ENCODE measurements at regions not wholly inside any gene's neighbourhood (a gene's known extent, or its start where the extent isn't known, plus 50 kb on each side); places are given as distances from the start of the nearest gene placed in this dataset.
A peak's percentile ranks its signal among the peaks of the same experiment; 100 is the strongest.

DNA sequence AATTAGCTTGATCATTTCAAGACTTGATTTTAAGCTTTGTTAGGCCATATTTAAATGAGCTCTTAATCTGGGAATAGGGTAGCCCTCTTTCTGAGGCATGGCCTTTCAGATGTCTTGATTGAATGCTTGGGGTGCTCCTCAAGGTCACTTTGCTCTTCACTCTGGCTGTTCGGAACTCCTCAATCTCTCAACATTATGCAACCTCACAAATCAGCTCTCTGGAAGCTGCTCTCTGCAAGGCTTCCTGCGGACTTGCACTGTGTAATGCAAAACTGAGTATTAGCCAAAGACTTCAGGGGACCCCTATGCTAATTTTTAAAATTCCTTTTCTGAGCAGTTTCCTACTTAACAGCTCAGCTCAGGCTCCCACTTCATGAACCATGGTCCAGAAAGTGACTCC lies 398.3 kb downstream of the PRDM5 start:
- Histone ChIP-seq H3K4me3 (no peak overlapping the region), H3K4me1 (ENCODE audit: insufficient read depth) (no peaks in the 10 kb centered on the region), H3K27me3 (no peaks in the 10 kb centered on the region), H3K36me3 (no peaks in the 10 kb centered on the region), H3K9me3 (no peaks in the 10 kb centered on the region), H3K27ac (no peak overlapping the region)
- 63 to 78% (median 73%) methylated on average over 2 of the region's 2 CpGs for WGBS, 3 donors
- TF ChIP-seq EP300 (IDR thresholded peaks at IDR 0.05) (no peak), POLR2A (IDR thresholded peaks at IDR 0.05) (no peak)
- TF ChIP-seq, protein P1, sequence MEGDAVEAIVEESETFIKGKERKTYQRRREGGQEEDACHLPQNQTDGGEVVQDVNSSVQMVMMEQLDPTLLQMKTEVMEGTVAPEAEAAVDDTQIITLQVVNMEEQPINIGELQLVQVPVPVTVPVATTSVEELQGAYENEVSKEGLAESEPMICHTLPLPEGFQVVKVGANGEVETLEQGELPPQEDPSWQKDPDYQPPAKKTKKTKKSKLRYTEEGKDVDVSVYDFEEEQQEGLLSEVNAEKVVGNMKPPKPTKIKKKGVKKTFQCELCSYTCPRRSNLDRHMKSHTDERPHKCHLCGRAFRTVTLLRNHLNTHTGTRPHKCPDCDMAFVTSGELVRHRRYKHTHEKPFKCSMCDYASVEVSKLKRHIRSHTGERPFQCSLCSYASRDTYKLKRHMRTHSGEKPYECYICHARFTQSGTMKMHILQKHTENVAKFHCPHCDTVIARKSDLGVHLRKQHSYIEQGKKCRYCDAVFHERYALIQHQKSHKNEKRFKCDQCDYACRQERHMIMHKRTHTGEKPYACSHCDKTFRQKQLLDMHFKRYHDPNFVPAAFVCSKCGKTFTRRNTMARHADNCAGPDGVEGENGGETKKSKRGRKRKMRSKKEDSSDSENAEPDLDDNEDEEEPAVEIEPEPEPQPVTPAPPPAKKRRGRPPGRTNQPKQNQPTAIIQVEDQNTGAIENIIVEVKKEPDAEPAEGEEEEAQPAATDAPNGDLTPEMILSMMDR (IDR thresholded peaks at IDR 0.05), result no peak
- intact Hi-C loops (cut with DNase I), result no loop called here
- DNase-seq, result no peak

DNA sequence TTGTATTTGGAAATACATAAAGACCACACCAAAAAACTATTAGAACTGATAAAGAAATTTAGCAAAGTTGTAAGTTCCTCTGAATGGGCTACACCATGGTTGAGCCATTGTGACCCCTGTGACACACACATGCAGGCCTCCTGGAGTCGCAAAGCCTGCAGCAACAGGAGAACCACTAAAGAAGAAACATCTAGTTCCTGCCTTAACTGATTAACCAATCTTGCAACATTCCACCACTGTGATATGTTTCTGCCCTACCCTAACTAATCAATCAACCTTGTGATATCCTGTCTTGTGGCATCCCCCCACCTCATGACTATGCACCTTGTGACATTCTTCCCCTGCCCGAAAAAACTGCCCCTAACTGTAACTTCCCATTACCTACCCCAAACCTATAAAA lies 401.8 kb downstream of the PRDM5 start:
- Histone ChIP-seq H3K4me1 (ENCODE audit: insufficient read depth) (no peaks in the 10 kb centered on the region), H3K27ac (no peak overlapping the region), H3K27me3 (no peaks in the 10 kb centered on the region), H3K36me3 (no peaks in the 10 kb centered on the region), H3K9me3 (no peaks in the 10 kb centered on the region), H3K4me3 (no peak overlapping the region)
- 92 to 95% (median 94%) methylated on average over 2 of the region's 2 CpGs for WGBS, 3 donors
- intact Hi-C loops (cut with DNase I), result no loop called here
- DNase-seq, result no peak
- TF ChIP-seq, protein P1 (IDR thresholded peaks at IDR 0.05), result no peak
- TF ChIP-seq POLR2A (IDR thresholded peaks at IDR 0.05), result no peak
- no peak for TF ChIP-seq EP300 (IDR thresholded peaks at IDR 0.05)

DNA sequence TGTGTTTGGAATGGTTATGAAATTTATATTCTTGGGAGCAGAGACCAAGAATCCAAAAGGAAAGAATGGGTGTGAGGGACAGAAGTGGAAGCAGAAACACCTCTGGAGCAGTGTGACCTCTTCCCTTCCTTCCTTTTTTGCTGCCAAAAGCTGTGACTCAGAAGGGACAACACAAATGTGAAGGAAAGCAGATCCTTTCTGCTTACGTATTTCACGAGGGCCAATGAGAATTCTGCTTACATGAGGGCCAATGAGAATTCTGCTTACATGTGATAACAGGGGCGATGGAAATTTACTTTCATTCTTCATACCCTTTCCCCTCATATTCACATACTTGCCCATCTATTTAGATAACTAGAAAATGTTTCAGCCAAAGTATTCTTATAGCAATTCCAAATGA lies 404.6 kb downstream of the PRDM5 start:
- H3K4me1 ChIP-seq (ENCODE audit: insufficient read depth), result no peaks in the 10 kb centered on the region
- no peaks in the 10 kb centered on the region for H3K36me3 ChIP-seq
- no peaks in the 10 kb centered on the region for H3K27me3 ChIP-seq
- H3K27ac ChIP-seq, result peak overlapping the region in 1 of 2 donors; percentile 22
- no peak for TF ChIP-seq EP300 (IDR thresholded peaks at IDR 0.05)
- TF ChIP-seq, protein P1 (IDR thresholded peaks at IDR 0.05), result no peak
- no peak for TF ChIP-seq POLR2A (IDR thresholded peaks at IDR 0.05)
- peak in 4 of 5 donors; percentile 14 to 77 (median 23) for DNase-seq
- H3K9me3 ChIP-seq, result no peaks in the 10 kb centered on the region
- WGBS, 3 donors, result 36 to 51% (median 38%) methylated on average over 3 of the region's 3 CpGs
- no peak overlapping the region for H3K4me3 ChIP-seq
- intact Hi-C loops (cut with DNase I), result no loop called here

DNA sequence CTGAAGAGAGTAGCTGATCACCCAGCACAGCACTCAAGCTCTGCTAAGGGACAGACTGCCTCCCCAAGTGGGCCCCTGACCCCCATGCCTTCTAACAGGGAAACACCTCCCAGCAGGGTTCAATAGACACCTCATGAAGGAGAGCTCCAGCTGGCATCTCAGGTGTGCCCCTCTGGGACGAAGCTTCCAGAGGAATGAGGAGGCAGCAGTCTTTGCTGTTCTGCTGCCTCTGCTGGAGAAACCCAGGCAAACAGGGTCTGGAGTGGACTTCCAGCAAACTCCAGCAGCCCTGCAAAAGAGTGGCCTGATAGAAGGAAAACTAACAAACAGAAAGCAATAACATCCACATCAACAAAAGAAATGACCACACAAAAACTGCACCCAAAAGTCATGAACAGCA lies 412.8 kb downstream of the PRDM5 start:
- no peaks in the 10 kb centered on the region for H3K4me1 ChIP-seq (ENCODE audit: insufficient read depth)
- H3K4me3 ChIP-seq, result no peak overlapping the region
- H3K27ac ChIP-seq, result no peak overlapping the region
- H3K27me3 ChIP-seq, result no peaks in the 10 kb centered on the region
- intact Hi-C loops (cut with DNase I), result no loop called here
- TF ChIP-seq EP300 (IDR thresholded peaks at IDR 0.05) (no peak), POLR2A (IDR thresholded peaks at IDR 0.05) (no peak)
- TF ChIP-seq, protein P1 (IDR thresholded peaks at IDR 0.05), result no peak
- H3K36me3 ChIP-seq, result no peaks in the 10 kb centered on the region
- WGBS, 3 donors, result 80 to 93% (median 90%) methylated on average over 1 of the region's 1 CpG
- H3K9me3 ChIP-seq, result no peaks in the 10 kb centered on the region
- no peak for DNase-seq

DNA sequence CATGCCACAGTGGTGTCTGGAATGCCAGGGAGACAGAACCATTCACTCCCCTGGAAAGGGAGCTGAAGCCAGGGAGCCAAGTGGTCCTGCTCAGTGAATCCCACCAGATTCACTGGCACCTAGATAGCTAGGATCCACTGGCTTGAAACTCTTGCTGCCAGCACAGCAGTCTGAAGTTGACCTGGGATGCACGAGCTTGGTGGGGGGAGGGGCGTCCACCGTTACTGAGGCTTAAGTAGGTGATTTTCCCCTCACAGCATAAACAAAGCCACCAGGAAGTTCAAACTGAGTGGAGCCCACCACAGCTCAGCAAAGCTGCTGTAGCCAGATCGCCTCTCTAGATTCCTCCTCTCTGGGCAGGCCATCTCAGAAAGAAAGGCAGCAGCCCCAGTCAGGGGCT lies 413.3 kb downstream of the PRDM5 start:
- Histone ChIP-seq H3K4me1 (ENCODE audit: insufficient read depth) (no peaks in the 10 kb centered on the region), H3K27ac (no peak overlapping the region), H3K9me3 (no peaks in the 10 kb centered on the region), H3K27me3 (no peaks in the 10 kb centered on the region), H3K4me3 (no peak overlapping the region), H3K36me3 (no peaks in the 10 kb centered on the region)
- WGBS, 3 donors, result 45 to 66% (median 50%) methylated on average over 4 of the region's 4 CpGs
- TF ChIP-seq, protein P1 (IDR thresholded peaks at IDR 0.05), result no peak
- TF ChIP-seq EP300 (IDR thresholded peaks at IDR 0.05) (no peak), POLR2A (IDR thresholded peaks at IDR 0.05) (no peak)
- intact Hi-C loops (cut with DNase I), result no loop called here
- no peak for DNase-seq

Data from ovary (tissue), 7 donors.